ENCODE measurements at regions not wholly inside any gene's neighbourhood (a gene's known extent, or its start where the extent isn't known, plus 50 kb on each side); places are given as distances from the start of the nearest gene placed in this dataset.

- TF ChIP-seq CTCF (conservative IDR thresholded peaks at IDR 0.05; ENCODE audit: low read depth, low read length) (no peak), EZH2 (IDR thresholded peaks at IDR 0.05; ENCODE audit: low read length, unreplicated experiment) (no peak), EZH2phosphoT487 (IDR thresholded peaks at IDR 0.05; ENCODE audit: borderline replicate concordance, low read length) (no peak)
Measured at GRCh38 chr7:14071045-14071444, 81.6 kb upstream of the ETV1 start.
